HG02678 (cell line): ENCODE measurements at regions not wholly inside any gene's neighbourhood (a gene's known extent, or its start where the extent isn't known, plus 50 kb on each side); places are given as distances from the start of the nearest gene placed in this dataset.

ENCODE experiments used
- ATAC-seq: cut with Tn5 transposase; IDR thresholded peaks from one replicate; pipeline ENCODE4 v1.9.1; 2021; ENCODE audit warnings: mild to moderate bottlenecking, moderate library complexity; ENCODE audit not compliant: unreplicated experiment

- ATAC-seq: no peak
These were observed 272.8 kb upstream of the FAR2 start for GRCh38 chr12:28876196-28876798.

- ATAC-seq: no peak
These were observed 271.2 kb upstream of the FAR2 start for GRCh38 chr12:28877854-28878253.

GRCh38 chr12:28878629-28879028, 270.4 kb upstream of the FAR2 start:
- no peak for ATAC-seq

DNA sequence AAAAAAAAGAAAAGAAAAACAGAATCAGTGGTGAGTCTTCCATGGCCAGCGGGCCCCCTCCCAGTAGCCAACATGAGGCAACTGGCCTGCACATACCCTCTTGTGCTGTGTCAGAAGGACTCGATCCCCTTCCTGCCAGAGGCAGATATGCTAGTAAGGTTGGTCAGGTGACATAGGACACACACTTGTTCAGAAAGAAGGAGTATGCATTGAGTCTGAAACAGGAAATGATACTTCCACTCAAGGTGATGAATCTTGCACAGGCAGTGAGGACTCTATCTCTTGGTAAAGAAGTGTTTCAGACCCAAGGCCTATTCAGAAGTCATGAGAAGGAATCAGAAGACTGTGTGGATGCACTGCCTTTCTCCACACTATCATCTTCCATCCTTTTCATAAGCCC, 269.7 kb upstream of the FAR2 start:
- peak; percentile 66 for ATAC-seq

GRCh38 chr12:28882444-28882843, 266.6 kb upstream of the FAR2 start:
- no peak for ATAC-seq

DNA sequence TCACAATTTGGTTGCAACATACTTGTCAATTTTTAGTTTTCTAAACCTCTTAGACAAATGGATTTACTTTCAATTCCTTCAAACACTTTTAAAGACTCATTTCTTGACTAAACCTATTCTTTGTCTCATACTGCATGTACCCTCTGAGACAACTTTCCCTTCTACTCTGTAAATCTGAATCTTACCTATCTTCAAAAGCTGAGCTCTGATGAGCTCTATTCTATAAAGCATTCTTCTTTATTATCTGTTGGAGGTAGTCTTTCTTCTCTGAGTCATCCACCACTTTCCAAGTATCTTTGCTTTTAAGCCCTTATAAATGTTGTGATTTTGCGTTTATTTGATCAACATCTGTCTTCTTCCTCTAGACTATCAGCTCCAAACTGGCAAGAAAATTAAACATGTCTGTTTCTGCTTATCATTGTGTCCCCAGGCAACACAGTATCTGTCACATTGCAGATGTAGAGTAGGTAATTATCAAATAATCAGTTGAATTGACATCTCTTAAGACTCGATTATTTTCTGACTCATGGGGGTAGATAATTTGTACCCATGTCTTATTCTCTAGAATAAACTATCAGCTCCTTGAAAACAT, 265.6 kb upstream of the FAR2 start:
- ATAC-seq: no peak

- ATAC-seq: no peak
These were observed 264.0 kb upstream of the FAR2 start for GRCh38 chr12:28884904-28885679.

GRCh38 chr12:28885928-28886327, 263.1 kb upstream of the FAR2 start:
- ATAC-seq: no peak

- ATAC-seq: no peak
These were observed 261.6 kb upstream of the FAR2 start for GRCh38 chr12:28887461-28887990.

DNA sequence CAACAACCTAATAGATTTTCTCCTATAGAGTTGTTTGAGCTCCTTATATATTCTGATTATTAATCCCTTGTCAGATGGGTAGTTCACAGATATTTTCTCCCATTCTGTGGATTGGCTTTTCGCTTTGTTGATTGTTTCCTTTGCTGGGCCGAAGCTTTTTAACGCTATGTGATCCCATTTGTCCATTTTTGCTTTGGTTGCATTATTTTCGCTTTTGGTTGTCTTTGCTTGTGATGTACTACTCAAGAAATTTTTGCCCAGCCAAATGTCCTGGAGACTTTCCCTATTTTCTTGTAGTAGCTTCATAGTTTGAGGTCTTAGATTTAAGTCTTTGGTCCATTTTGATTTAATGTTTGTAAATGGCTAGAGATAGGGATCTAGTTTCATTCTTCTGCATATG, 258.4 kb upstream of the FAR2 start:
- no peak for ATAC-seq

GRCh38 chr12:28891126-28891525, 258.0 kb upstream of the FAR2 start:
- no peak for ATAC-seq

DNA sequence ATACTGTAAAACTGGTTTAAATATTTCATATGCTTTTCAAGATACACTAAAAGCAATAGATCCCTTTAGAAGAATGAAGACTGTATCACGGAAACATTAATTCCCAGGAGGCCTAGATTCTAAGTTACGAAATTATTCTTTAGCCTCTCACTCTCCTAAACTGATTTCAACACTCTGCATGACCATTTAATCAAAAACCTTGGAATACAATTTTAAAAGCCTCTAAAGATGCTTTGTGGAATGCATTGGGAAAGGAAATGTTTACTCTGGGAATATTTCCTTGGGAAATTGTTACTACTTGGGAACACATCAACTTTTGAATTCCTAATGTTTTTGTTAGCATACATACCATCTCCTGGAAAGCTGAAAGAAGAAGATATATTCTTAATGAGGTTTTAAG, 255.7 kb upstream of the FAR2 start:
- no peak for ATAC-seq

- no peak for ATAC-seq
These were observed 255.2 kb upstream of the FAR2 start for GRCh38 chr12:28893856-28894255.

DNA sequence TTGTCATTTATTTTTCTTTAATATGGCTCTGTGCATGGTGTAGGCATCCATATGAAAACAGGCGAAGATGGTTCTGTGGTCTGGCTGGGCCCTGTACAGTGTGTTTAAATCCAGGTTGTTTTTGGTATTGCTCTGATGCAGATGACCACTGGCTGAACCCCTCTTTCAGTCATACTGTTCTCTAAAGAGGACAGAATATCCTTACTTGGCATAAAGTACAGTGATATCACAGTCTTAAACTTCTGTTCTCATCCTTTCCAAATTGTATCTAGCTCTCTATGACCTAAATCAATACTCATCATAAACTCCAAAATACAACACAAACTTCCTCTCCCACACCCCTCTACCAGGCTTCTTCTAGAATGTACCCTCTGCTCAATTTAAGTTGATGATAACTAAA, 252.7 kb upstream of the FAR2 start:
- ATAC-seq: no peak

DNA sequence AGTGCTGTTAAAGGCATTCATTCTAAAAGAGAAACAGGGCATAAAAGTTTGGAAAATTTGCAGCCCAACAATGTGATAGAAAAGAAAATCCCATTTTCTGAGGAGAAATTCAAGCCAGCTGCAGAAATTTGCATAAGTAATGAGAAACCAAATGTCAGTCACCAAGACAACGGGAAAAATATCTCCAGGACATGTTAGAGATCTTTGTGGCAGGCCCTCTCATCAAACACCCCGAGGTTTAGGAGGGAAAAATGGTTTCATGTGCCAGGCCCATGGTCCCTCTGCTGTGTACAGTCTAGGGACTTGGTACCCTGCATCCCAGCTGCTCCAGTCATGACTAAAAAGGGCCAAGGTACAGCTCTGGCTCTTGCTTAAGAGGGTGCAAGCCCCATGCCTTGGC, 251.0 kb upstream of the FAR2 start:
- ATAC-seq: no peak

DNA sequence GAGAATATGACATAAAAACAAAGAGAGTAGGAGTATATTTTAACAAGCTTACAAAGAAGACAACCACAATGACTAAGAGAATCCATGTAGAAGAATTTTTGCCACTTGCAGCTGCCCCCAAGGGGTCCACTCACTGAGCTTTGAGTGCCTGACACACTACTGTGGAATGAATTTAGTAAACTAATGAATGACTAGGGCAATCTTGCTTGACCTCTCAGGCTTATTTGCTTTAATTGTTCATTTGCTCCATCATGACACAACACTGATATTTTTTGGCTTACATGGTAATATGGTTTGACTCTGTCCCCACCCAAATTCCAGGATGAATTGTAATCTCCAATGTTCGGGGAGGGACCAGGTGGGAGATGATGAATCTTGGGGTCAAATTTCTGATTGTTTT, 249.1 kb upstream of the FAR2 start:
- no peak for ATAC-seq

DNA sequence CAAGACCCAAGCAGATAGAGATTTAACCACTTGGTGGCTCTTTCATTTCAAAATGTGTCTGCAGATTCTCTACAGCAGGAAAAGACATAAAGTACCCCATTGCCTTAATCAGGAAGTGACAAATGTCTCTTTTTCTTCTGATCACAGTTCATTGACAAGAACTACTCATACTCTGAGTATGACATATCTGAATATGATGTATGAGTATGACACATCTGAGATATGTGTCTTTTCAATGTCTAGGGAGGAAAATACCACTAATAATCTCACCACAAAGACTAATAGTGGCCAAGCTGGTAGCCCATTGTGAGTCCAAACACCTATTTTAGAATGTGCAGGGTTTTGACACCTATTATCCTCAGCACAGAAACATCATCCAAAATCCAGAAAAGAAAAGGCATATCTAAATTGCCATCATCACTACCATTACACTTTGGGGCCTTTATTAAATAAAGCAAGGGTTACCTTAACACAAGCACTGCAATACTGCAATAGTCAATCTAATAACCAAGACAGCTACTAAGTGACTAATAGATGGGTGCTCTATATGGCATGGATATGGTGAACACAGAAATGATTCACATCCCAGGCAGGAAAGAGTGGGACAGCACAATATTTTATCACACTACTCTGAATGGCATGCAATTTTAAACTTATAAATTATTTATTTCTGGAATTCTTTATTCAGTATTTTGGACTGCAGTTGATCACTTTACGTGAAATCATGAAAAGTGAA, 243.7 kb upstream of the FAR2 start:
- ATAC-seq: no peak

- ATAC-seq: no peak
These were observed 240.4 kb upstream of the FAR2 start for GRCh38 chr12:28908646-28909045.

GRCh38 chr12:28909291-28909690, 239.8 kb upstream of the FAR2 start:
- no peak for ATAC-seq

DNA sequence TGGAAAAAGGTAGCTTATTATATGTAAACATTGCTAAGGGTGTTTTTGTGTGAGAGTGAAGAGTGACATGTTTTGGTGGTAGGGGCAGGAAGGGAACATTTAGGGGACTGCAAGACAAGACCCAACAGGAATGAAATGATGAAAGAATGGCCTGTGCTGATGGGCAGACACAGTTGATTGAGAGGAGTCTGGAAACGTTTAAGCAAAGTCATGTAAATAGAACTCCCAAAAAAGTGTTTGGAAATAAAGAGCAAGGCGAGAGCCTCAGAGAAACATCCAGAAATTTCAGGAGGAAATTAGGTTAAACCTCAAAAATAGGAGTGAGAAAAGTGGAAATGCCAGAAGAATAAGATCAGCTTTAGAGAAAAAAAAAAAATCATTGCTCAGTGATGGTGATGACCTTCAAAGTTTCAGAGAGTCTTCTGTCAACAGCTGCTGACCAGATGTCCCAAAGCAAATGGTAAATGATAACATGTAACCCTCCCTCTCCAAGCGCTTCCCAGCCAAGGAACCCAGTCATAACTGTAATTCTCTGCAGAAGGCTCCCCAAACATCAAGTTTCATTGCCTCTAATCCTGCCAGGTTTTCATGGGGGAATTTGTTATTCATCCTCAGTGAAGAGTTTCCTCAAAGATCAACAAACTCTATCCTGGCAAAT, 223.2 kb upstream of the FAR2 start:
- no peak for ATAC-seq

- no peak for ATAC-seq
These were observed 218.4 kb upstream of the FAR2 start for GRCh38 chr12:28930704-28931103.
